ENCODE measurements at regions not wholly inside any gene's neighbourhood (a gene's known extent, or its start where the extent isn't known, plus 50 kb on each side); places are given as distances from the start of the nearest gene placed in this dataset.

DNA sequence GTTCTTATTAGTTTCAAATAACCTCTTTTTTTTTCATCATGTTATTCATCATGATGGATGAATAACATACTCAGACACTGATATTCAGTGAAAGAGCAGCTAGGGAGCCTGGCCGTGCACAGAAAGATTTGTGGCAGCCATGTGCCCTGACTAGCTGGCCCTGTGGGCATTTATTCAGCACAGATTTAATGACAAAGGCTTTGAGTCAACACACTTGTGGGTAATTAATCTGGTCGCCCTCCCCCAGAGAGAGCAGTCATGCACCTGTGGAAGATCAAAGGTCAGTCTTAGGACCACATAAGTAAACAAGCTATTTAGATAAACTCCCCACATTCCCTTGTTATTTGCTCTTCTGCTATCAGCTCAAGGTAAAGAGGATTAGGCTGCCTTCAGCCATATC, 153.2 kb upstream of the HMCN1 start:
- H4K20me1 ChIP-seq (ENCODE audit: control insufficient read depth, insufficient read depth, low read depth, low read length), result no peaks in the 10 kb centered on the region
- no peak overlapping the region for H3K4me2 ChIP-seq (ENCODE audit: low read length)
- TF ChIP-seq CTCF (IDR thresholded peaks at IDR 0.05; ENCODE audit: low read depth, low read length, poor library complexity, severe bottlenecking) (no peak), EZH2phosphoT487 (IDR thresholded peaks at IDR 0.05; ENCODE audit: borderline replicate concordance, low read length) (no peak)
- no peaks in the 10 kb centered on the region for H3K4me1 ChIP-seq (ENCODE audit: control insufficient read depth, low read length)
- H3K4me3 ChIP-seq (ENCODE audit: low read length), result no peak overlapping the region
- H3F3A ChIP-seq (ENCODE audit: control insufficient read depth, insufficient read depth), result no peaks in the 10 kb centered on the region
- H3K9me2 ChIP-seq (replicated peaks; ENCODE audit: control insufficient read depth, low read length), result no peaks in the 10 kb centered on the region
- H3K9me3 ChIP-seq (ENCODE audit: control insufficient read depth, insufficient read depth, low read length), result no peaks in the 10 kb centered on the region
- H3K36me3 ChIP-seq (ENCODE audit: control insufficient read depth, low read length), result no peaks in the 10 kb centered on the region
- no peaks in the 10 kb centered on the region for H3K27me3 ChIP-seq (ENCODE audit: control insufficient read depth, low read length)
- no peaks in the 10 kb centered on the region for H3K79me2 ChIP-seq (ENCODE audit: control insufficient read depth, low read length)
- H3K27ac ChIP-seq (ENCODE audit: low read depth, low read length), result no peak overlapping the region

- H3K27me3 ChIP-seq (ENCODE audit: control insufficient read depth, low read length), result no peaks in the 10 kb centered on the region
- no peaks in the 10 kb centered on the region for H4K20me1 ChIP-seq (ENCODE audit: control insufficient read depth, insufficient read depth, low read depth, low read length)
- H3K4me1 ChIP-seq (ENCODE audit: control insufficient read depth, low read length), result no peaks in the 10 kb centered on the region
- H3K27ac ChIP-seq (ENCODE audit: low read depth, low read length), result no peak overlapping the region
- no peak overlapping the region for H3K4me3 ChIP-seq (ENCODE audit: low read length)
- H3K9me2 ChIP-seq (replicated peaks; ENCODE audit: control insufficient read depth, low read length), result no peaks in the 10 kb centered on the region
- TF ChIP-seq EZH2phosphoT487 (IDR thresholded peaks at IDR 0.05; ENCODE audit: borderline replicate concordance, low read length) (no peak), CTCF (IDR thresholded peaks at IDR 0.05; ENCODE audit: low read depth, low read length, poor library complexity, severe bottlenecking) (no peak)
- no peaks in the 10 kb centered on the region for H3K36me3 ChIP-seq (ENCODE audit: control insufficient read depth, low read length)
- H3K4me2 ChIP-seq (ENCODE audit: low read length), result no peak overlapping the region
- H3K9me3 ChIP-seq (ENCODE audit: control insufficient read depth, insufficient read depth, low read length), result no peaks in the 10 kb centered on the region
- H3F3A ChIP-seq (ENCODE audit: control insufficient read depth, insufficient read depth), result no peaks in the 10 kb centered on the region
- H3K79me2 ChIP-seq (ENCODE audit: control insufficient read depth, low read length), result no peaks in the 10 kb centered on the region
Measured at GRCh38 chr1:185578293-185578692, 155.9 kb upstream of the HMCN1 start.

- no peak overlapping the region for H3K4me2 ChIP-seq (ENCODE audit: low read length)
- H3K79me2 ChIP-seq (ENCODE audit: control insufficient read depth, low read length), result no peaks in the 10 kb centered on the region
Measured at GRCh38 chr1:185574139-185574875, 159.9 kb upstream of the HMCN1 start.

More at GRCh38 chr1:185574139-185574875, 159.9 kb upstream of the HMCN1 start:
- Histone ChIP-seq H3K4me1 (ENCODE audit: control insufficient read depth, low read length) (no peaks in the 10 kb centered on the region), H3K9me2 (replicated peaks; ENCODE audit: control insufficient read depth, low read length) (no peaks in the 10 kb centered on the region), H3F3A (ENCODE audit: control insufficient read depth, insufficient read depth) (no peaks in the 10 kb centered on the region), H3K27me3 (ENCODE audit: control insufficient read depth, low read length) (no peaks in the 10 kb centered on the region), H3K36me3 (ENCODE audit: control insufficient read depth, low read length) (no peaks in the 10 kb centered on the region), H3K27ac (ENCODE audit: low read depth, low read length) (no peak overlapping the region), H4K20me1 (ENCODE audit: control insufficient read depth, insufficient read depth, low read depth, low read length) (no peaks in the 10 kb centered on the region), H3K4me3 (ENCODE audit: low read length) (no peak overlapping the region), H3K9me3 (ENCODE audit: control insufficient read depth, insufficient read depth, low read length) (no peaks in the 10 kb centered on the region)
- TF ChIP-seq CTCF (IDR thresholded peaks at IDR 0.05; ENCODE audit: low read depth, low read length, poor library complexity, severe bottlenecking) (no peak), EZH2phosphoT487 (IDR thresholded peaks at IDR 0.05; ENCODE audit: borderline replicate concordance, low read length) (no peak)
